ENCODE measurements at regions not wholly inside any gene's neighbourhood (a gene's known extent, or its start where the extent isn't known, plus 50 kb on each side); places are given as distances from the start of the nearest gene placed in this dataset.

GRCh38 chr21:27035791-27036190, 68.9 kb upstream of the ADAMTS5 start:
- Histone ChIP-seq H3K27ac (ENCODE audit: low read length) (no peak overlapping the region), H3K27me3 (ENCODE audit: control insufficient read depth, insufficient read depth, low read length) (no peaks in the 10 kb centered on the region), H3K36me3 (ENCODE audit: control insufficient read depth, insufficient read depth, low read length) (no peaks in the 10 kb centered on the region), H3K9me3 (ENCODE audit: control insufficient read depth, insufficient read depth, low read depth, low read length) (no peaks in the 10 kb centered on the region), H3K4me1 (ENCODE audit: control insufficient read depth, insufficient read depth, low read length) (no peaks in the 10 kb centered on the region), H3K4me3 (ENCODE audit: low read depth in 2 of 2, low read length in 2 of 2) (no peak overlapping the region)
- DNase-seq (ENCODE audit: low read depth, low spot score): no peak
- no peak for ATAC-seq
- POLR2A ChIA-PET: no interaction called here
- BruUV-seq (replicated peaks): no TSS peak
- CTCF ChIA-PET: interaction anchor here (0.5 kb wide), 1 partner anchor 415 kb away, joined by 4 read pairs; no protein-coding TSS in a partner anchor
- in situ Hi-C loops (cut with HindIII; ENCODE audit: low pct_unique_long_range_greater_than_20kb, low sequenced_read_pairs) (no loop called here), intact Hi-C loops (cut with micrococcal nuclease; ENCODE audit: unreplicated experiment) (no loop called here)
- TF ChIP-seq SIN3A (IDR thresholded peaks at IDR 0.05; ENCODE audit: borderline replicate concordance, insufficient read depth, low read depth, low read length) (no peak), TCF7L2 (IDR thresholded peaks at IDR 0.05; ENCODE audit: low read depth, low read length) (no peak), POLR2AphosphoS5 (IDR thresholded peaks at IDR 0.05; ENCODE audit: low read depth, low read length) (no peak)
- TF ChIP-seq, protein P1, sequence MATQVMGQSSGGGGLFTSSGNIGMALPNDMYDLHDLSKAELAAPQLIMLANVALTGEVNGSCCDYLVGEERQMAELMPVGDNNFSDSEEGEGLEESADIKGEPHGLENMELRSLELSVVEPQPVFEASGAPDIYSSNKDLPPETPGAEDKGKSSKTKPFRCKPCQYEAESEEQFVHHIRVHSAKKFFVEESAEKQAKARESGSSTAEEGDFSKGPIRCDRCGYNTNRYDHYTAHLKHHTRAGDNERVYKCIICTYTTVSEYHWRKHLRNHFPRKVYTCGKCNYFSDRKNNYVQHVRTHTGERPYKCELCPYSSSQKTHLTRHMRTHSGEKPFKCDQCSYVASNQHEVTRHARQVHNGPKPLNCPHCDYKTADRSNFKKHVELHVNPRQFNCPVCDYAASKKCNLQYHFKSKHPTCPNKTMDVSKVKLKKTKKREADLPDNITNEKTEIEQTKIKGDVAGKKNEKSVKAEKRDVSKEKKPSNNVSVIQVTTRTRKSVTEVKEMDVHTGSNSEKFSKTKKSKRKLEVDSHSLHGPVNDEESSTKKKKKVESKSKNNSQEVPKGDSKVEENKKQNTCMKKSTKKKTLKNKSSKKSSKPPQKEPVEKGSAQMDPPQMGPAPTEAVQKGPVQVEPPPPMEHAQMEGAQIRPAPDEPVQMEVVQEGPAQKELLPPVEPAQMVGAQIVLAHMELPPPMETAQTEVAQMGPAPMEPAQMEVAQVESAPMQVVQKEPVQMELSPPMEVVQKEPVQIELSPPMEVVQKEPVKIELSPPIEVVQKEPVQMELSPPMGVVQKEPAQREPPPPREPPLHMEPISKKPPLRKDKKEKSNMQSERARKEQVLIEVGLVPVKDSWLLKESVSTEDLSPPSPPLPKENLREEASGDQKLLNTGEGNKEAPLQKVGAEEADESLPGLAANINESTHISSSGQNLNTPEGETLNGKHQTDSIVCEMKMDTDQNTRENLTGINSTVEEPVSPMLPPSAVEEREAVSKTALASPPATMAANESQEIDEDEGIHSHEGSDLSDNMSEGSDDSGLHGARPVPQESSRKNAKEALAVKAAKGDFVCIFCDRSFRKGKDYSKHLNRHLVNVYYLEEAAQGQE (IDR thresholded peaks at IDR 0.05; ENCODE audit: insufficient read depth in 1 of 2, low read depth in 2 of 2, low read length in 1 of 2): no peak
- TF ChIP-seq, protein P2, sequence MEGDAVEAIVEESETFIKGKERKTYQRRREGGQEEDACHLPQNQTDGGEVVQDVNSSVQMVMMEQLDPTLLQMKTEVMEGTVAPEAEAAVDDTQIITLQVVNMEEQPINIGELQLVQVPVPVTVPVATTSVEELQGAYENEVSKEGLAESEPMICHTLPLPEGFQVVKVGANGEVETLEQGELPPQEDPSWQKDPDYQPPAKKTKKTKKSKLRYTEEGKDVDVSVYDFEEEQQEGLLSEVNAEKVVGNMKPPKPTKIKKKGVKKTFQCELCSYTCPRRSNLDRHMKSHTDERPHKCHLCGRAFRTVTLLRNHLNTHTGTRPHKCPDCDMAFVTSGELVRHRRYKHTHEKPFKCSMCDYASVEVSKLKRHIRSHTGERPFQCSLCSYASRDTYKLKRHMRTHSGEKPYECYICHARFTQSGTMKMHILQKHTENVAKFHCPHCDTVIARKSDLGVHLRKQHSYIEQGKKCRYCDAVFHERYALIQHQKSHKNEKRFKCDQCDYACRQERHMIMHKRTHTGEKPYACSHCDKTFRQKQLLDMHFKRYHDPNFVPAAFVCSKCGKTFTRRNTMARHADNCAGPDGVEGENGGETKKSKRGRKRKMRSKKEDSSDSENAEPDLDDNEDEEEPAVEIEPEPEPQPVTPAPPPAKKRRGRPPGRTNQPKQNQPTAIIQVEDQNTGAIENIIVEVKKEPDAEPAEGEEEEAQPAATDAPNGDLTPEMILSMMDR (IDR thresholded peaks at IDR 0.05): no peak

GRCh38 chr21:27034796-27035195, 67.9 kb upstream of the ADAMTS5 start:
- intact Hi-C loops (cut with micrococcal nuclease; ENCODE audit: unreplicated experiment) (no loop called here), in situ Hi-C loops (cut with HindIII; ENCODE audit: low pct_unique_long_range_greater_than_20kb, low sequenced_read_pairs) (no loop called here)
- no peaks in the 10 kb centered on the region for H3K4me1 ChIP-seq (ENCODE audit: control insufficient read depth, insufficient read depth, low read length)
- DNase-seq (ENCODE audit: low read depth, low spot score) (no peak), ATAC-seq (no peak)
- H3K27me3 ChIP-seq (ENCODE audit: control insufficient read depth, insufficient read depth, low read length): no peaks in the 10 kb centered on the region
- TF ChIP-seq, protein P1 (IDR thresholded peaks at IDR 0.05; ENCODE audit: insufficient read depth in 1 of 2, low read depth in 2 of 2, low read length in 1 of 2): no peak
- no peak for TF ChIP-seq POLR2AphosphoS5 (IDR thresholded peaks at IDR 0.05; ENCODE audit: low read depth, low read length)
- TF ChIP-seq TCF7L2 (IDR thresholded peaks at IDR 0.05; ENCODE audit: low read depth, low read length): no peak
- no peak for TF ChIP-seq SIN3A (IDR thresholded peaks at IDR 0.05; ENCODE audit: borderline replicate concordance, insufficient read depth, low read depth, low read length)
- TF ChIP-seq, protein P2 (IDR thresholded peaks at IDR 0.05): no peak
- no peak overlapping the region for H3K4me3 ChIP-seq (ENCODE audit: low read depth in 2 of 2, low read length in 2 of 2)
- BruUV-seq (replicated peaks): no TSS peak
- no peaks in the 10 kb centered on the region for H3K9me3 ChIP-seq (ENCODE audit: control insufficient read depth, insufficient read depth, low read depth, low read length)
- CTCF ChIA-PET: no interaction called here
- POLR2A ChIA-PET: no interaction called here
- H3K36me3 ChIP-seq (ENCODE audit: control insufficient read depth, insufficient read depth, low read length): no peaks in the 10 kb centered on the region
- H3K27ac ChIP-seq (ENCODE audit: low read length): no peak overlapping the region
